Testis (tissue), 2 donors: ENCODE measurements at regions not wholly inside any gene's neighbourhood (a gene's known extent, or its start where the extent isn't known, plus 50 kb on each side); places are given as distances from the start of the nearest gene placed in this dataset.

Experiments used
- POLR2A ChIP-seq: fragments of 450-650 bp; IDR thresholded peaks from one replicate; pipeline ENCODE4 v1.6.1; 2017; ENCODE audit warnings: antibody characterized with exemption, mild to moderate bottlenecking, moderate library complexity
- TF ChIP-seq, protein P1 (sequence below), 3 experiments: fragments of 450-650 bp in 2 of 3; fragments of 200-600 bp in 1 of 3; sonication (generic) in 1 of 3; IDR thresholded peaks; one replicate each; pipeline ENCODE4 v1.5.1; 2016 to 2019; ENCODE audit warnings: antibody characterized with exemption in 3 of 3, mild to moderate bottlenecking in 2 of 3, moderate library complexity in 1 of 3

DNA sequence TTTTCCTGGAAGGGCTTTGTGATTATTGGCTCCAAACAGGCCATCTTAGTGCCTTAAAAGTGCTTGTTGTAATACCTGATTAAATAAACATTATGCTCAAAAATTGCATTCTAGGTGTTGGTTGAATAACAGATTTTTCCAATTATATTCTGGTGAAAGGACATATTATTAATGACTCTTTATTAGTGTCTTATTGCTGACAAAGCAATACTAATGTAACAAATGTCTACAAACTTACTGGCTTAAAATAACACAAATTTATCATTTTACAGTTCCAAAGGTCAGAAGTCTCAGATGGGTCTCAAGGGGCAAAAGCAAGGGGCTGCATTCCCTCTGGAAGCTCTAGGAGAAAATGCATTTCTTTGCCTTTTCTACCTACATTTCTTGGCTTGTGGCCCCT, 86.9 kb upstream of the CPM start:
- TF ChIP-seq, protein P1, sequence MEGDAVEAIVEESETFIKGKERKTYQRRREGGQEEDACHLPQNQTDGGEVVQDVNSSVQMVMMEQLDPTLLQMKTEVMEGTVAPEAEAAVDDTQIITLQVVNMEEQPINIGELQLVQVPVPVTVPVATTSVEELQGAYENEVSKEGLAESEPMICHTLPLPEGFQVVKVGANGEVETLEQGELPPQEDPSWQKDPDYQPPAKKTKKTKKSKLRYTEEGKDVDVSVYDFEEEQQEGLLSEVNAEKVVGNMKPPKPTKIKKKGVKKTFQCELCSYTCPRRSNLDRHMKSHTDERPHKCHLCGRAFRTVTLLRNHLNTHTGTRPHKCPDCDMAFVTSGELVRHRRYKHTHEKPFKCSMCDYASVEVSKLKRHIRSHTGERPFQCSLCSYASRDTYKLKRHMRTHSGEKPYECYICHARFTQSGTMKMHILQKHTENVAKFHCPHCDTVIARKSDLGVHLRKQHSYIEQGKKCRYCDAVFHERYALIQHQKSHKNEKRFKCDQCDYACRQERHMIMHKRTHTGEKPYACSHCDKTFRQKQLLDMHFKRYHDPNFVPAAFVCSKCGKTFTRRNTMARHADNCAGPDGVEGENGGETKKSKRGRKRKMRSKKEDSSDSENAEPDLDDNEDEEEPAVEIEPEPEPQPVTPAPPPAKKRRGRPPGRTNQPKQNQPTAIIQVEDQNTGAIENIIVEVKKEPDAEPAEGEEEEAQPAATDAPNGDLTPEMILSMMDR (IDR thresholded peaks at IDR 0.05): no peak
- no peak for TF ChIP-seq POLR2A
